ENCODE measurements at regions not wholly inside any gene's neighbourhood (a gene's known extent, or its start where the extent isn't known, plus 50 kb on each side); places are given as distances from the start of the nearest gene placed in this dataset.

DNA sequence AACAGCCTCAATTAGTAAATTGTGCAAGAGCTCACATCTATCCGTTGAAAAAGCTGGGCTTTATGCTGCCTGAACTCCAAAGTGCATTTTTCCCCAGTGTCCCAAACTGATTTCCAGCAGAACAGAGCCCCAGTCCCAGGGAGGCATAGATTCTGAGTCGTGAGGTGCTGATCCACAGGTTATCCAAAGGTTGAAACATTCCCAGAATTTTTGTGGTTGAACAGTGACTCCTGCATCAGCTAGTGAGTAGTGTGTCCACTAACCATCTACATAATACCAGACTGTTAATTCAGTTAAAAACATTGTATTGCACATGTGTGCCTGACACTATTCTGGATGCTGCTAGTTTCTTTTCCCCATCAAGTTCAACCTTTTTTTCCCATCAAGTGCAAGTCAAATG, 761.5 kb downstream of the GATA3 start:
- no peak for TF ChIP-seq GATA2 (IDR thresholded peaks at IDR 0.05; ENCODE audit: low read depth, low read length)
- no peak for TF ChIP-seq GATA3 (IDR thresholded peaks at IDR 0.05; ENCODE audit: low read depth, low read length)

Data from SH-SY5Y (cell line).